ENCODE measurements at regions not wholly inside any gene's neighbourhood (a gene's known extent, or its start where the extent isn't known, plus 50 kb on each side); places are given as distances from the start of the nearest gene placed in this dataset.
A peak's percentile ranks its signal among the peaks of the same experiment; 100 is the strongest.
"Not testable (repeated sequence)": the region's sequence is repeated elsewhere in the genome, so short reads cannot be mapped to it uniquely, and the experiment has no call there.

- TF ChIP-seq TAF1 (IDR thresholded peaks at IDR 0.05; ENCODE audit: low read depth, low read length) (no peak), POLR2AphosphoS5 (IDR thresholded peaks at IDR 0.05; ENCODE audit: low read depth, low read length) (no peak), SPI1 (IDR thresholded peaks at IDR 0.05; ENCODE audit: low read depth, low read length) (no peak), POU2F2 (IDR thresholded peaks at IDR 0.05; ENCODE audit: low read depth, low read length) (no peak), POLR2A (IDR thresholded peaks at IDR 0.05; ENCODE audit: low read depth, low read length) (no peak), PAX5 (IDR thresholded peaks at IDR 0.05; ENCODE audit: insufficient read depth, low read length, severe bottlenecking) (no peak)
- peak; percentile 78 for FAIRE-seq
- no peak for DNase-seq (ENCODE audit: insufficient read length, low spot score)
Observed at GRCh38 chr4:84258905-84259830, 239.9 kb downstream of the NKX6-1 start.

- no peak for DNase-seq (ENCODE audit: insufficient read length, low spot score)
- TF ChIP-seq POLR2A (IDR thresholded peaks at IDR 0.05; ENCODE audit: low read depth, low read length) (no peak), POLR2AphosphoS5 (IDR thresholded peaks at IDR 0.05; ENCODE audit: low read depth, low read length) (no peak), POU2F2 (IDR thresholded peaks at IDR 0.05; ENCODE audit: low read depth, low read length) (no peak)
- FAIRE-seq: no peak
Observed at GRCh38 chr4:84254537-84254936, 244.6 kb downstream of the NKX6-1 start.

- no peak for TF ChIP-seq POLR2A (IDR thresholded peaks at IDR 0.05; ENCODE audit: low read depth, low read length)
- no peak for TF ChIP-seq SPI1 (IDR thresholded peaks at IDR 0.05; ENCODE audit: low read depth, low read length)
- no peak for TF ChIP-seq POU2F2 (IDR thresholded peaks at IDR 0.05; ENCODE audit: low read depth, low read length)
- TF ChIP-seq PAX5 (IDR thresholded peaks at IDR 0.05; ENCODE audit: insufficient read depth, low read length, severe bottlenecking): no peak
- TF ChIP-seq POLR2AphosphoS5 (IDR thresholded peaks at IDR 0.05; ENCODE audit: low read depth, low read length): no peak
- TF ChIP-seq TAF1 (IDR thresholded peaks at IDR 0.05; ENCODE audit: low read depth, low read length): no peak
- DNase-seq (ENCODE audit: insufficient read length, low spot score): no peak
- no peak for FAIRE-seq
Observed at GRCh38 chr4:84249521-84249920, 249.6 kb downstream of the NKX6-1 start.

- not testable (repeated sequence) for FAIRE-seq; DNase-seq (ENCODE audit: insufficient read length, low spot score)
Observed at GRCh38 chr4:84245042-84245441, 254.1 kb downstream of the NKX6-1 start.

GRCh38 chr4:84244346-84244801 lies 254.7 kb downstream of the NKX6-1 start:
- not testable (repeated sequence) for FAIRE-seq

GRCh38 chr4:84243685-84244084 lies 255.4 kb downstream of the NKX6-1 start:
- TF ChIP-seq TAF1 (IDR thresholded peaks at IDR 0.05; ENCODE audit: low read depth, low read length): no peak
- TF ChIP-seq POLR2AphosphoS5 (IDR thresholded peaks at IDR 0.05; ENCODE audit: low read depth, low read length): no peak
- TF ChIP-seq PAX5 (IDR thresholded peaks at IDR 0.05; ENCODE audit: insufficient read depth, low read length, severe bottlenecking): no peak
- no peak for TF ChIP-seq POU2F2 (IDR thresholded peaks at IDR 0.05; ENCODE audit: low read depth, low read length)
- no peak for TF ChIP-seq SPI1 (IDR thresholded peaks at IDR 0.05; ENCODE audit: low read depth, low read length)
- TF ChIP-seq POLR2A (IDR thresholded peaks at IDR 0.05; ENCODE audit: low read depth, low read length): no peak
- FAIRE-seq: no peak
- DNase-seq (ENCODE audit: insufficient read length, low spot score): no peak

More at GRCh38 chr4:84244346-84244801, 254.7 kb downstream of the NKX6-1 start:
- not testable (repeated sequence) for DNase-seq (ENCODE audit: insufficient read length, low spot score)

- no peak for DNase-seq (ENCODE audit: insufficient read length, low spot score)
- TF ChIP-seq TAF1 (IDR thresholded peaks at IDR 0.05; ENCODE audit: low read depth, low read length) (no peak), POLR2AphosphoS5 (IDR thresholded peaks at IDR 0.05; ENCODE audit: low read depth, low read length) (no peak), PAX5 (IDR thresholded peaks at IDR 0.05; ENCODE audit: insufficient read depth, low read length, severe bottlenecking) (no peak), POLR2A (IDR thresholded peaks at IDR 0.05; ENCODE audit: low read depth, low read length) (no peak), SPI1 (IDR thresholded peaks at IDR 0.05; ENCODE audit: low read depth, low read length) (no peak), POU2F2 (IDR thresholded peaks at IDR 0.05; ENCODE audit: low read depth, low read length) (no peak)
- FAIRE-seq: no peak
Observed at GRCh38 chr4:84239278-84239845, 259.7 kb downstream of the NKX6-1 start.

- no peak for FAIRE-seq
- DNase-seq (ENCODE audit: insufficient read length, low spot score): no peak
- no peak for TF ChIP-seq TAF1 (IDR thresholded peaks at IDR 0.05; ENCODE audit: low read depth, low read length)
- no peak for TF ChIP-seq PAX5 (IDR thresholded peaks at IDR 0.05; ENCODE audit: insufficient read depth, low read length, severe bottlenecking)
- TF ChIP-seq POU2F2 (IDR thresholded peaks at IDR 0.05; ENCODE audit: low read depth, low read length): no peak
- no peak for TF ChIP-seq POLR2A (IDR thresholded peaks at IDR 0.05; ENCODE audit: low read depth, low read length)
Observed at GRCh38 chr4:84238247-84239090, 260.6 kb downstream of the NKX6-1 start.

GRCh38 chr4:84237008-84237407 lies 262.1 kb downstream of the NKX6-1 start:
- no peak for FAIRE-seq
- DNase-seq (ENCODE audit: insufficient read length, low spot score): no peak

More at GRCh38 chr4:84237008-84237407, 262.1 kb downstream of the NKX6-1 start:
- TF ChIP-seq PAX5 (IDR thresholded peaks at IDR 0.05; ENCODE audit: insufficient read depth, low read length, severe bottlenecking) (no peak), SPI1 (IDR thresholded peaks at IDR 0.05; ENCODE audit: low read depth, low read length) (no peak), POLR2AphosphoS5 (IDR thresholded peaks at IDR 0.05; ENCODE audit: low read depth, low read length) (no peak), POU2F2 (IDR thresholded peaks at IDR 0.05; ENCODE audit: low read depth, low read length) (no peak), TAF1 (IDR thresholded peaks at IDR 0.05; ENCODE audit: low read depth, low read length) (no peak), POLR2A (IDR thresholded peaks at IDR 0.05; ENCODE audit: low read depth, low read length) (no peak)
